ENCODE measurements at regions not wholly inside any gene's neighbourhood (a gene's known extent, or its start where the extent isn't known, plus 50 kb on each side); places are given as distances from the start of the nearest gene placed in this dataset.

DNA sequence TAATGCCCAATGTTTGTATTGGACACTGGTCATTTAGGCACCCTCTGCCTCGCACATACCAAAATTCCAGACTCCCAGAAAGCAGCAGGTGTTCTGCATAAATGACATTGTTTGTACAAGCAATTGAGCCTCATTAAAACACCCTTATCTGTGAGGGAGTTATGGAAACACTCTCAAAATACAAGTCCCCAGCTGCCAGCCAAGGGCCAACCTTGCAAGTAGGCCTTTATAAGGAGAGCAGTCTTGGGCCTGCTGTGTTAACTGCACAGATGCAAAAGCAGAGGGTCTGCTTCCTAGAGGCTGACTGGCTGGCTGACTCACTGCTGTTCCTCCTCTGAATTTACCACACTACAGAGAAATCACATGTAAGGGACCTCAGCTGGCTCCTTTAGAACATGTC, 150.4 kb upstream of the HMGN3 start:
- no peak overlapping the region for H3K4me3 ChIP-seq (replicated peaks in 1 of 3; ENCODE audit: insufficient read depth in 1 of 3, low read depth in 2 of 3, low read length in 3 of 3)
- intact Hi-C loops (cut with micrococcal nuclease; ENCODE audit: unreplicated experiment) (no loop called here), in situ Hi-C loops (cut with HindIII; ENCODE audit: extremely low pct_ligation_motif_present, low pct_unique_long_range_greater_than_20kb) (no loop called here)
- ATAC-seq = no peak
- ChIA-PET POLR2A (no interaction called here), CTCF (ENCODE audit: low intra/inter-chr PET ratio, low total read pairs) (no interaction called here)
- H3K9ac ChIP-seq (ENCODE audit: insufficient read depth, low read depth, low read length) = no peak overlapping the region
- TF ChIP-seq, protein P1, sequence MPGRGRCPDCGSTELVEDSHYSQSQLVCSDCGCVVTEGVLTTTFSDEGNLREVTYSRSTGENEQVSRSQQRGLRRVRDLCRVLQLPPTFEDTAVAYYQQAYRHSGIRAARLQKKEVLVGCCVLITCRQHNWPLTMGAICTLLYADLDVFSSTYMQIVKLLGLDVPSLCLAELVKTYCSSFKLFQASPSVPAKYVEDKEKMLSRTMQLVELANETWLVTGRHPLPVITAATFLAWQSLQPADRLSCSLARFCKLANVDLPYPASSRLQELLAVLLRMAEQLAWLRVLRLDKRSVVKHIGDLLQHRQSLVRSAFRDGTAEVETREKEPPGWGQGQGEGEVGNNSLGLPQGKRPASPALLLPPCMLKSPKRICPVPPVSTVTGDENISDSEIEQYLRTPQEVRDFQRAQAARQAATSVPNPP (CRISPR knock-in tag; IDR thresholded peaks at IDR 0.05) = no peak
- TF ChIP-seq RAD51 (IDR thresholded peaks at IDR 0.05; ENCODE audit: borderline replicate concordance) (no peak), TBL1XR1 (IDR thresholded peaks at IDR 0.05; ENCODE audit: borderline replicate concordance, low read length, partially characterized antibody) (no peak), GPN1 (CRISPR knock-in tag; IDR thresholded peaks at IDR 0.05; ENCODE audit: borderline replicate concordance) (no peak), SIX1 (CRISPR knock-in tag; IDR thresholded peaks at IDR 0.05; ENCODE audit: borderline replicate concordance) (no peak), NFATC3 (CRISPR knock-in tag; IDR thresholded peaks at IDR 0.05) (no peak), TCF12 (IDR thresholded peaks at IDR 0.05) (no peak), TCF12 (CRISPR knock-in tag; IDR thresholded peaks at IDR 0.05) (no peak), NCOA5 (CRISPR knock-in tag; IDR thresholded peaks at IDR 0.05) (no peak), SIN3B (IDR thresholded peaks at IDR 0.05; ENCODE audit: low read length) (no peak), NFRKB (IDR thresholded peaks at IDR 0.05) (no peak), KAT7 (CRISPR knock-in tag; IDR thresholded peaks at IDR 0.05; ENCODE audit: borderline replicate concordance) (no peak), BRD4 (CRISPR knock-in tag; IDR thresholded peaks at IDR 0.05) (no peak)
- TF ChIP-seq, protein P2, sequence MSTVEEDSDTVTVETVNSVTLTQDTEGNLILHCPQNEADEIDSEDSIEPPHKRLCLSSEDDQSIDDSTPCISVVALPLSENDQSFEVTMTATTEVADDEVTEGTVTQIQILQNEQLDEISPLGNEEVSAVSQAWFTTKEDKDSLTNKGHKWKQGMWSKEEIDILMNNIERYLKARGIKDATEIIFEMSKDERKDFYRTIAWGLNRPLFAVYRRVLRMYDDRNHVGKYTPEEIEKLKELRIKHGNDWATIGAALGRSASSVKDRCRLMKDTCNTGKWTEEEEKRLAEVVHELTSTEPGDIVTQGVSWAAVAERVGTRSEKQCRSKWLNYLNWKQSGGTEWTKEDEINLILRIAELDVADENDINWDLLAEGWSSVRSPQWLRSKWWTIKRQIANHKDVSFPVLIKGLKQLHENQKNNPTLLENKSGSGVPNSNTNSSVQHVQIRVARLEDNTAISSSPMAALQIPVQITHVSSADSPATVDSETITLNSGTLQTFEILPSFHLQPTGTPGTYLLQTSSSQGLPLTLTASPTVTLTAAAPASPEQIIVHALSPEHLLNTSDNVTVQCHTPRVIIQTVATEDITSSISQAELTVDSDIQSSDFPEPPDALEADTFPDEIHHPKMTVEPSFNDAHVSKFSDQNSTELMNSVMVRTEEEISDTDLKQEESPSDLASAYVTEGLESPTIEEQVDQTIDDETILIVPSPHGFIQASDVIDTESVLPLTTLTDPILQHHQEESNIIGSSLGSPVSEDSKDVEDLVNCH (CRISPR knock-in tag; IDR thresholded peaks at IDR 0.05) = no peak
- TF ChIP-seq, protein P3, sequence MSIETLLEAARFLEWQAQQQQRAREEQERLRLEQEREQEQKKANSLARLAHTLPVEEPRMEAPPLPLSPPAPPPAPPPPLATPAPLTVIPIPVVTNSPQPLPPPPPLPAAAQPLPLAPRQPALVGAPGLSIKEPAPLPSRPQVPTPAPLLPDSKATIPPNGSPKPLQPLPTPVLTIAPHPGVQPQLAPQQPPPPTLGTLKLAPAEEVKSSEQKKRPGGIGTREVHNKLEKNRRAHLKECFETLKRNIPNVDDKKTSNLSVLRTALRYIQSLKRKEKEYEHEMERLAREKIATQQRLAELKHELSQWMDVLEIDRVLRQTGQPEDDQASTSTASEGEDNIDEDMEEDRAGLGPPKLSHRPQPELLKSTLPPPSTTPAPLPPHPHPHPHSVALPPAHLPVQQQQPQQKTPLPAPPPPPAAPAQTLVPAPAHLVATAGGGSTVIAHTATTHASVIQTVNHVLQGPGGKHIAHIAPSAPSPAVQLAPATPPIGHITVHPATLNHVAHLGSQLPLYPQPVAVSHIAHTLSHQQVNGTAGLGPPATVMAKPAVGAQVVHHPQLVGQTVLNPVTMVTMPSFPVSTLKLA (IDR thresholded peaks at IDR 0.05) = no peak
- TF ChIP-seq, protein P4, sequence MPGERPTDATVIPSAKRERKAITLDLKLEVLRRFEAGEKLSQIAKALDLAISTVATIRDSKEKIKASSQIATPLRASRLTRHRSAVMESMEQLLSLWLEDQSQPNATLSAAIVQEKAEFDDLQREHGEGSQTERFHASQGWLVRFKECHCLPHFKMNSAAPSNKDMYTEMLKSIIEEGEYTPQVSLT (CRISPR knock-in tag; IDR thresholded peaks at IDR 0.05; ENCODE audit: borderline replicate concordance, low read depth) = no peak
- TF ChIP-seq, protein P5, sequence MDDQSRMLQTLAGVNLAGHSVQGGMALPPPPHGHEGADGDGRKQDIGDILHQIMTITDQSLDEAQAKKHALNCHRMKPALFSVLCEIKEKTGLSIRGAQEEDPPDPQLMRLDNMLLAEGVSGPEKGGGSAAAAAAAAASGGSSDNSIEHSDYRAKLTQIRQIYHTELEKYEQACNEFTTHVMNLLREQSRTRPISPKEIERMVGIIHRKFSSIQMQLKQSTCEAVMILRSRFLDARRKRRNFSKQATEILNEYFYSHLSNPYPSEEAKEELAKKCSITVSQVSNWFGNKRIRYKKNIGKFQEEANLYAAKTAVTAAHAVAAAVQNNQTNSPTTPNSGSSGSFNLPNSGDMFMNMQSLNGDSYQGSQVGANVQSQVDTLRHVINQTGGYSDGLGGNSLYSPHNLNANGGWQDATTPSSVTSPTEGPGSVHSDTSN (CRISPR knock-in tag; IDR thresholded peaks at IDR 0.05; ENCODE audit: borderline replicate concordance) = no peak
- TF ChIP-seq, protein P6, sequence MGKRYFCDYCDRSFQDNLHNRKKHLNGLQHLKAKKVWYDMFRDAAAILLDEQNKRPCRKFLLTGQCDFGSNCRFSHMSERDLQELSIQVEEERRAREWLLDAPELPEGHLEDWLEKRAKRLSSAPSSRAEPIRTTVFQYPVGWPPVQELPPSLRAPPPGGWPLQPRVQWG (CRISPR knock-in tag; IDR thresholded peaks at IDR 0.05; ENCODE audit: borderline replicate concordance, low read depth) = no peak
- no peak overlapping the region for H2AFZ ChIP-seq (ENCODE audit: low read length)
- H3K27ac ChIP-seq (ENCODE audit: extremely low read length, insufficient read depth, low read length) = no peak overlapping the region
- BruUV-seq (replicated peaks) = no TSS peak
- H3K79me2 ChIP-seq (ENCODE audit: insufficient read depth, low read length) = no peaks in the 10 kb centered on the region
- H3K27me3 ChIP-seq (ENCODE audit: control insufficient read depth in 1 of 2, insufficient read depth in 2 of 2, low read length in 2 of 2) = no peaks in the 10 kb centered on the region
- H3K9me3 ChIP-seq (ENCODE audit: low read length) = no peaks in the 10 kb centered on the region
- 17% methylated on average over 1 of the region's 1 CpG for WGBS (ENCODE audit: low lambda C conversion rate)
- no peak for FAIRE-seq
- no peaks in the 10 kb centered on the region for H4K20me1 ChIP-seq (ENCODE audit: insufficient read depth, low read length)
- no peak overlapping the region for H3K4me2 ChIP-seq (ENCODE audit: low read depth, low read length)
- H3K36me3 ChIP-seq (replicated peaks in 1 of 2; ENCODE audit: control insufficient read depth in 1 of 2, insufficient read depth in 2 of 2, low read length in 2 of 2) = no peaks in the 10 kb centered on the region
- H3K4me1 ChIP-seq (ENCODE audit: insufficient read depth, low read length) = no peaks in the 10 kb centered on the region
- DNase-seq (ENCODE audit: low spot score) = no peak

Measured in HepG2 (cell line).